ENCODE measurements at regions not wholly inside any gene's neighbourhood (a gene's known extent, or its start where the extent isn't known, plus 50 kb on each side); places are given as distances from the start of the nearest gene placed in this dataset.

DNA sequence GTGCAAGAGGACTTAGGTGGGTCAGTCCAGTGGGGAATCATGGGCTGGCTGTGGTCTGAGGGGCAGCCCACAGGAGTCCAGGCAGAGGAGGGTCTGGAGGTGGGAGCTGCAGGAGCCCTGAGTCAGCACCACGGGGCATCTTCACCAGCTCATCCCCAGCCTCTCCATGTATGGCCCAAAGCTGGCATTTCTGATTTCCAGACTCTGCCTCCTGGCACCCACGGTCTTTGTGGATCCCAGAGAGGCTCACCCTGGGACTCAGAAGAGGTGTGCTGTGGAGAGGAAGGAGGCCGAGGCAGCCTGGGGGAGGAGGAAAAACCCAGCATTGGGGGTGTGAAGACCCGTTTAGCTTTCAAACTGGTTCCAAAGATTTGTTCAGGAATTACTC, 64.5 kb upstream of the KLF13 start:
- Histone ChIP-seq H3K4me1 (ENCODE audit: insufficient read depth, low read length) (no peaks in the 10 kb centered on the region), H4K20me1 (ENCODE audit: insufficient read depth, low read length) (no peaks in the 10 kb centered on the region), H3K27ac (ENCODE audit: low read depth, low read length) (no peak overlapping the region), H3K36me3 (ENCODE audit: insufficient read depth, low read length) (no peaks in the 10 kb centered on the region), H3K27me3 (ENCODE audit: insufficient read depth, low read length) (no peaks in the 10 kb centered on the region), H3K4me3 (ENCODE audit: insufficient read depth, low read length) (no peak overlapping the region), H3K79me2 (ENCODE audit: insufficient read depth, low read length) (no peaks in the 10 kb centered on the region), H2AFZ (ENCODE audit: low read length) (no peak overlapping the region), H3K4me2 (ENCODE audit: insufficient read depth, low read length) (no peak overlapping the region), H3K9me3 (ENCODE audit: low read depth, low read length) (no peaks in the 10 kb centered on the region)
- TF ChIP-seq, protein P1, sequence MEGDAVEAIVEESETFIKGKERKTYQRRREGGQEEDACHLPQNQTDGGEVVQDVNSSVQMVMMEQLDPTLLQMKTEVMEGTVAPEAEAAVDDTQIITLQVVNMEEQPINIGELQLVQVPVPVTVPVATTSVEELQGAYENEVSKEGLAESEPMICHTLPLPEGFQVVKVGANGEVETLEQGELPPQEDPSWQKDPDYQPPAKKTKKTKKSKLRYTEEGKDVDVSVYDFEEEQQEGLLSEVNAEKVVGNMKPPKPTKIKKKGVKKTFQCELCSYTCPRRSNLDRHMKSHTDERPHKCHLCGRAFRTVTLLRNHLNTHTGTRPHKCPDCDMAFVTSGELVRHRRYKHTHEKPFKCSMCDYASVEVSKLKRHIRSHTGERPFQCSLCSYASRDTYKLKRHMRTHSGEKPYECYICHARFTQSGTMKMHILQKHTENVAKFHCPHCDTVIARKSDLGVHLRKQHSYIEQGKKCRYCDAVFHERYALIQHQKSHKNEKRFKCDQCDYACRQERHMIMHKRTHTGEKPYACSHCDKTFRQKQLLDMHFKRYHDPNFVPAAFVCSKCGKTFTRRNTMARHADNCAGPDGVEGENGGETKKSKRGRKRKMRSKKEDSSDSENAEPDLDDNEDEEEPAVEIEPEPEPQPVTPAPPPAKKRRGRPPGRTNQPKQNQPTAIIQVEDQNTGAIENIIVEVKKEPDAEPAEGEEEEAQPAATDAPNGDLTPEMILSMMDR (IDR thresholded peaks at IDR 0.05; ENCODE audit: extremely low read depth, low read depth, low read length): no peak
- peak; percentile 62 for DNase-seq (ENCODE audit: insufficient read length, low spot score, missing footprints)

DNA sequence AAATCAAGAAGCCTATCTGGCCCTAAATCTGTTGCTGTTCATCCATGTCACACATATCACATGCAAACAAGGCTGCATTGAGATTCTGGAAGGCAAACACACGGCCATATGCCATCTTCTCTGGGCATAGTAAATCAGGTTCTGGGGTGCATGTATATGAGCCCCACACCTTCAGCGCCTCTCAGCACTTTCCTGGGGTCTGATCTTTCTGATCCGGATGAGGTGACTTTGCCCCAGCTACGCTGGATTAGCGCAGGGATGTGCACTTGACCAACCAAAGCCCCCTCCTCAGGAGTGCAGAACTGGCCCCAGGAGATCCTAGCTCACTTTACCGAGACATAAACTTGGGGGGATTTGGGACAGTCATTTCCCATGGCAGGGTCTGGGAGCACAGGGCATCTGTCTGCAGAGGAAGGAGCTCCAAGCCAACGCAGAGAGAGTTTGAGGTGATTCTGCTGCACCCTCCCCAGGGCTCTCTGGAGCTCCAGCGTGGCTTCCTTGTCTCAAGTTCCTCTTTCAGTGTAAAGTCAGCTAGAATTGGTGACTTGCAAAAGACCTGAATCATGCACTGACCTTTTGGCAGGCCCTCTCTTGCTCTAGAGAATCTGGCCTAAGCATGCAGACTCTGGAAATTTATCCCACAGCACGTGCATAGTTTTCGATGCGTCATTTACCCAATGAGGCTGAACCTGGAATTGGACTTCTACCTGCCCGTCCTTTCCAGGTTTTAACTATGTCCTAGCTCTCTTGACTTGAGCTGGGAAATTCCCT, 63.5 kb upstream of the KLF13 start:
- H2AFZ ChIP-seq (ENCODE audit: low read length): no peak overlapping the region
- H3K9me3 ChIP-seq (ENCODE audit: low read depth, low read length): no peaks in the 10 kb centered on the region
- no peaks in the 10 kb centered on the region for H3K4me1 ChIP-seq (ENCODE audit: insufficient read depth, low read length)
- DNase-seq (ENCODE audit: insufficient read length, low spot score, missing footprints): peak; percentile 75
- H3K27ac ChIP-seq (ENCODE audit: low read depth, low read length): no peak overlapping the region
- H3K4me2 ChIP-seq (ENCODE audit: insufficient read depth, low read length): no peak overlapping the region
- TF ChIP-seq, protein P1 (IDR thresholded peaks at IDR 0.05; ENCODE audit: extremely low read depth, low read depth, low read length): no peak
- no peaks in the 10 kb centered on the region for H3K27me3 ChIP-seq (ENCODE audit: insufficient read depth, low read length)
- H3K36me3 ChIP-seq (ENCODE audit: insufficient read depth, low read length): no peaks in the 10 kb centered on the region
- H3K4me3 ChIP-seq (ENCODE audit: insufficient read depth, low read length): no peak overlapping the region
- H3K79me2 ChIP-seq (ENCODE audit: insufficient read depth, low read length): no peaks in the 10 kb centered on the region
- H4K20me1 ChIP-seq (ENCODE audit: insufficient read depth, low read length): no peaks in the 10 kb centered on the region

DNA sequence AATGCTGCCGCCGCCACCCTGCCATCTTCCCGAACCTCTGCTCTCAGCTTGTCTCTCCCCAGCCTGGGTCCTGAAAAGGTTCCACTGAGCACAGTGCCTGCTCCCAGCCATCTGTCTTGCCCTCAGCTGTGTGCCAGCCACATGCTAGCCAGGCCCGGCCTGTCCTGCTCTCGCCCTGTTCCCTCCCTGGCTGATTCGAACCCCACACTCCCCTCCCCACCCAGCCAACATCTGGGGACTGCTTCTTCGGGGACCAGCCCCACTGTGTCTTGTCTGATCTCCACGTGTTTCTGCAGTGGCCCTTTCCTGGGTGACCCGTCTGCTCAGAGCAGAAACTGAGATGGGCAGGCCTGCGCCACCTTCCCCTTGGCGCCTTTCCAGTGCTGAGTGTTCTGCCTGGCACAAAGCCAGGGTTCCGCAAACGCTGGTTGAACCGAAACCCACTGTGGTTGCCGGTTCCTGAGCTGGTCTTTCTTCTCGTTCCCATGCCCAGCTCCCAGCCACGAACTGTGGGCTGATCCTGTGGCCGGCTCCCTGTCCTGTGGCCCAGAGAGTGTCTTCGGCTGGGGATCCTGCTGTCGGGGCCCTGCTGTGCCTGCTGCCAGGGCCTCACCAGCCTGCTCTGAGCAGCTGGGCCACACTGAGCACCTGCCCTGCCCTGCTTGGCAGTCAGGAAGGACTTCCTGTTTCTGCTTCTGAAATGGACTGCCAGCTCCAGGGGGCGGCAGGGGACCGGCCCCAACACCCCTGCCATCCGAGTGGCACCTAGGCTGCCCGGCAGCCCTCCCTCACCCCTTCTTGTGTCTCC, 62.7 kb upstream of the KLF13 start:
- Histone ChIP-seq H3K4me1 (ENCODE audit: insufficient read depth, low read length) (no peaks in the 10 kb centered on the region), H3K9me3 (ENCODE audit: low read depth, low read length) (no peaks in the 10 kb centered on the region), H3K36me3 (ENCODE audit: insufficient read depth, low read length) (no peaks in the 10 kb centered on the region), H3K79me2 (ENCODE audit: insufficient read depth, low read length) (no peaks in the 10 kb centered on the region), H2AFZ (ENCODE audit: low read length) (peak overlapping the region; percentile 29), H3K4me2 (ENCODE audit: insufficient read depth, low read length) (no peak overlapping the region), H3K27me3 (ENCODE audit: insufficient read depth, low read length) (no peaks in the 10 kb centered on the region), H3K27ac (ENCODE audit: low read depth, low read length) (no peak overlapping the region), H3K4me3 (ENCODE audit: insufficient read depth, low read length) (no peak overlapping the region), H4K20me1 (ENCODE audit: insufficient read depth, low read length) (no peaks in the 10 kb centered on the region)
- no peak for DNase-seq (ENCODE audit: insufficient read length, low spot score, missing footprints)
- TF ChIP-seq, protein P1 (IDR thresholded peaks at IDR 0.05; ENCODE audit: extremely low read depth, low read depth, low read length): no peak

DNA sequence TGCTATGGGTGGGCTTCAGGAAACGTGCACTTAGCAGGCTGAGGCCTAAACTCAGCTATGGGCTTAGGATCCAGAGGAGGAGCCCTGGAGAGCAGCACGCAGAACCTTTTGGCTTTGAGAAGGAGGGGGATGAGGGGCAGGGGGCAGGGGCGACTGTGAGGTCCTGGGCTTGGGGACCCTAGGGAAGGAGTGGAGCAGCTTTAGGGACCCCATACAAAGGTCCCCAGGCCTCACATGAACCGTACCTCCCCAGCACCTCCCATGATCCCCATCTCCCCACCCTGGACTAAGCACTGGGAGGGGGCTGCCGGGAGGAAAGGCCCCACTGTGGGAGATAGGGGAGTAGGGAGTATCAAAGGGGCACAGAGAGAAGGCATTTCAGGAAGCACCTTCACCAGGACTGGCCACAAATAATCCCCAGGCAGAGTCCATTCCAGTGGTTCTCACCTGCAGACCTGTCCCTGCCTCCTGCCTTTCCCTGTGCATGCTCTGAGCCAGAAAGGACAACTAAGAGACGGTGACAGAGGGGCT, 62.0 kb upstream of the KLF13 start:
- no peak overlapping the region for H3K27ac ChIP-seq (ENCODE audit: low read depth, low read length)
- TF ChIP-seq, protein P1 (IDR thresholded peaks at IDR 0.05; ENCODE audit: extremely low read depth, low read depth, low read length): no peak
- H3K4me1 ChIP-seq (ENCODE audit: insufficient read depth, low read length): no peaks in the 10 kb centered on the region
- no peaks in the 10 kb centered on the region for H4K20me1 ChIP-seq (ENCODE audit: insufficient read depth, low read length)
- DNase-seq (ENCODE audit: insufficient read length, low spot score, missing footprints): no peak
- H2AFZ ChIP-seq (ENCODE audit: low read length): no peak overlapping the region
- H3K36me3 ChIP-seq (ENCODE audit: insufficient read depth, low read length): no peaks in the 10 kb centered on the region
- H3K79me2 ChIP-seq (ENCODE audit: insufficient read depth, low read length): no peaks in the 10 kb centered on the region
- no peak overlapping the region for H3K4me3 ChIP-seq (ENCODE audit: insufficient read depth, low read length)
- no peak overlapping the region for H3K4me2 ChIP-seq (ENCODE audit: insufficient read depth, low read length)
- H3K27me3 ChIP-seq (ENCODE audit: insufficient read depth, low read length): no peaks in the 10 kb centered on the region
- no peaks in the 10 kb centered on the region for H3K9me3 ChIP-seq (ENCODE audit: low read depth, low read length)
